ENCODE measurements at regions not wholly inside any gene's neighbourhood (a gene's known extent, or its start where the extent isn't known, plus 50 kb on each side); places are given as distances from the start of the nearest gene placed in this dataset.

GRCh38 chr7:17474724-17475344 is 176.4 kb downstream of the AHR start:
- peak; percentile 82 for ATAC-seq
- CTCF ChIA-PET: no interaction called here

GRCh38 chr7:17477182-17477581 is 178.7 kb downstream of the AHR start:
- H3K79me2 ChIP-seq (ENCODE audit: insufficient read depth, low read length): no peaks in the 10 kb centered on the region
- no peak overlapping the region for H3K9ac ChIP-seq (ENCODE audit: low read length)
- POLR2A ChIA-PET: no interaction called here
- CTCF ChIA-PET: no interaction called here
- no peaks in the 10 kb centered on the region for H3K9me3 ChIP-seq (ENCODE audit: control insufficient read depth in 1 of 2, insufficient read depth in 1 of 2, low read depth in 1 of 2, low read length in 2 of 2)
- no peaks in the 10 kb centered on the region for H3K4me1 ChIP-seq (ENCODE audit: control insufficient read depth in 1 of 2, insufficient read depth in 2 of 2, low read length in 2 of 2)
- no peak overlapping the region for H3K4me3 ChIP-seq (replicated peaks in 1 of 2; ENCODE audit: low read depth in 1 of 2, low read length in 2 of 2)
- no peaks in the 10 kb centered on the region; the same call in 1 of the 2 replicates for H4K20me1 ChIP-seq (ENCODE audit: insufficient read depth)
- H3K27ac ChIP-seq (ENCODE audit: low read depth, low read length): no peak overlapping the region
- RAD21 ChIA-PET (ENCODE audit: low non-redundant PET in 1 of 2, low total read pairs in 2 of 2, uncharacterized antibody in 2 of 2, unreplicated experiment in 2 of 2): no interaction called here
- no peaks in the 10 kb centered on the region for H3K36me3 ChIP-seq (ENCODE audit: control insufficient read depth in 1 of 2, insufficient read depth in 2 of 2, low read length in 2 of 2)
- BruUV-seq (replicated peaks): no TSS peak
- no peak overlapping the region for H3K4me2 ChIP-seq (ENCODE audit: low read length)
- ATAC-seq: no peak
- no peaks in the 10 kb centered on the region for H3K27me3 ChIP-seq (ENCODE audit: insufficient read depth, low read length)
- no peak overlapping the region for H2AFZ ChIP-seq (ENCODE audit: low read depth, low read length, poor library complexity, severe bottlenecking)
- intact Hi-C loops (cut with micrococcal nuclease): no loop called here
- no peaks in the 10 kb centered on the region for H3K9me2 ChIP-seq (ENCODE audit: insufficient read depth)
- DNase-seq (ENCODE audit: low read depth, low spot score): no peak
- TF ChIP-seq SP1 (IDR thresholded peaks at IDR 0.05; ENCODE audit: low read depth): no peak
- TF ChIP-seq SIN3A (IDR thresholded peaks at IDR 0.05; ENCODE audit: low read depth): no peak
- no peak for TF ChIP-seq EZH2 (IDR thresholded peaks at IDR 0.05)
- TF ChIP-seq POLR2AphosphoS5 (IDR thresholded peaks at IDR 0.05; ENCODE audit: low read depth, low read length): no peak
- no peak for TF ChIP-seq TCF7L2 (IDR thresholded peaks at IDR 0.05; ENCODE audit: borderline replicate concordance, extremely low read depth, insufficient read depth, insufficient read length)
- no peak for TF ChIP-seq ZFX (IDR thresholded peaks at IDR 0.05)
- TF ChIP-seq ELF1 (IDR thresholded peaks at IDR 0.05; ENCODE audit: borderline replicate concordance, low read depth): no peak
- no peak for TF ChIP-seq CTCF (IDR thresholded peaks at IDR 0.05 in 2 of 3, conservative IDR thresholded peaks at IDR 0.05 in 1 of 3; ENCODE audit: borderline replicate concordance in 1 of 3, insufficient read depth in 1 of 3, low read depth in 2 of 3, low read length in 2 of 3)
- TF ChIP-seq EZH2phosphoT487 (IDR thresholded peaks at IDR 0.05; ENCODE audit: borderline replicate concordance): no peak
- no peak for TF ChIP-seq ATF3 (IDR thresholded peaks at IDR 0.05)

More at GRCh38 chr7:17474724-17475344, 176.4 kb downstream of the AHR start:
- intact Hi-C loops (cut with micrococcal nuclease): no loop called here
- H3K4me2 ChIP-seq (ENCODE audit: low read length): no peak overlapping the region
- ChIA-PET RAD21 (ENCODE audit: low non-redundant PET in 1 of 2, low total read pairs in 2 of 2, uncharacterized antibody in 2 of 2, unreplicated experiment in 2 of 2) (no interaction called here), POLR2A (no interaction called here)
- no TSS peak for BruUV-seq (replicated peaks)
- no peaks in the 10 kb centered on the region for H4K20me1 ChIP-seq (ENCODE audit: insufficient read depth)
- no peak for DNase-seq (ENCODE audit: low read depth, low spot score)
- no peak overlapping the region for H3K4me3 ChIP-seq (replicated peaks in 1 of 2; ENCODE audit: low read depth in 1 of 2, low read length in 2 of 2)
- TF ChIP-seq CTCF (IDR thresholded peaks at IDR 0.05 in 2 of 3, conservative IDR thresholded peaks at IDR 0.05 in 1 of 3; ENCODE audit: borderline replicate concordance in 1 of 3, insufficient read depth in 1 of 3, low read depth in 2 of 3, low read length in 2 of 3): peak in 2 of 3 experiments; percentile 44 to 50; a peak in 4 of 6 replicates
- peak; percentile 17; the same call in 1 of the 2 replicates for TF ChIP-seq RAD21 (IDR thresholded peaks at IDR 0.05; ENCODE audit: low read depth)
- no peak for TF ChIP-seq YY1 (IDR thresholded peaks at IDR 0.05; ENCODE audit: extremely low read depth, insufficient replicate concordance, low read depth, low read length)
- H3K9me2 ChIP-seq (ENCODE audit: insufficient read depth): no peaks in the 10 kb centered on the region
- no peak overlapping the region for H3K9ac ChIP-seq (ENCODE audit: low read length)
- H2AFZ ChIP-seq (ENCODE audit: low read depth, low read length, poor library complexity, severe bottlenecking): peak overlapping the region; percentile 18
- H3K27ac ChIP-seq (ENCODE audit: low read depth, low read length): no peak overlapping the region
- no peaks in the 10 kb centered on the region for H3K4me1 ChIP-seq (ENCODE audit: control insufficient read depth in 1 of 2, insufficient read depth in 2 of 2, low read length in 2 of 2)
- no peaks in the 10 kb centered on the region for H3K36me3 ChIP-seq (ENCODE audit: control insufficient read depth in 1 of 2, insufficient read depth in 2 of 2, low read length in 2 of 2)
- H3K27me3 ChIP-seq (ENCODE audit: insufficient read depth, low read length): no peaks in the 10 kb centered on the region
- no peaks in the 10 kb centered on the region for H3K9me3 ChIP-seq (ENCODE audit: control insufficient read depth in 1 of 2, insufficient read depth in 1 of 2, low read depth in 1 of 2, low read length in 2 of 2)
- no peaks in the 10 kb centered on the region for H3K79me2 ChIP-seq (ENCODE audit: insufficient read depth, low read length)
